AG09319 (cell line): ENCODE measurements at regions not wholly inside any gene's neighbourhood (a gene's known extent, or its start where the extent isn't known, plus 50 kb on each side); places are given as distances from the start of the nearest gene placed in this dataset.

ENCODE experiments used
- DNase-seq: peaks from one replicate; pipeline ENCODE4 v3.0.0-alpha.2; 2010; ENCODE audit warnings: low read depth; ENCODE audit errors: extremely low read depth
- CTCF ChIP-seq: IDR thresholded peaks from 2 replicates; pipeline ENCODE4 v1.5.1; 2011; ENCODE audit warnings: low read depth, mild to moderate bottlenecking, inconsistent platforms, low read length, moderate library complexity

DNA sequence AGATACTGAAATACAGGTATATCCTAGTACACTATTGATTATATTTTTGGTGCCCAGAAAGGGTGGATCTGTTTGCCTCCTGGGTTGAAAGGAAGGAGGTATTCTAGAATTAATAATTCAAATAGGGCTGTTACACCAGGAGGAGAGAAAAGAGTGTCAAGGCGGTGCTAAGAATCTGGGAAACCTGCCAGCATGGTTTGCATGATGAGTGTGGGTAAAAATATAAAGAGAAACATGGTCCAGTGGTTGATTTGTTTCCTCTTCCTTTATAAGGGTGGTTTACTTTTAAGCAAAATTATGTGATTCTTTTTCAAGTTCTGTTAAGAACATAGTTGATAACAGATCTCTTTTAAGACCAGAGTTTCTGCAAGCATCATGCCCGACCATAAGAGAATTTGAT, 69.4 kb upstream of the NFIB start:
- DNase-seq = no peak

DNA sequence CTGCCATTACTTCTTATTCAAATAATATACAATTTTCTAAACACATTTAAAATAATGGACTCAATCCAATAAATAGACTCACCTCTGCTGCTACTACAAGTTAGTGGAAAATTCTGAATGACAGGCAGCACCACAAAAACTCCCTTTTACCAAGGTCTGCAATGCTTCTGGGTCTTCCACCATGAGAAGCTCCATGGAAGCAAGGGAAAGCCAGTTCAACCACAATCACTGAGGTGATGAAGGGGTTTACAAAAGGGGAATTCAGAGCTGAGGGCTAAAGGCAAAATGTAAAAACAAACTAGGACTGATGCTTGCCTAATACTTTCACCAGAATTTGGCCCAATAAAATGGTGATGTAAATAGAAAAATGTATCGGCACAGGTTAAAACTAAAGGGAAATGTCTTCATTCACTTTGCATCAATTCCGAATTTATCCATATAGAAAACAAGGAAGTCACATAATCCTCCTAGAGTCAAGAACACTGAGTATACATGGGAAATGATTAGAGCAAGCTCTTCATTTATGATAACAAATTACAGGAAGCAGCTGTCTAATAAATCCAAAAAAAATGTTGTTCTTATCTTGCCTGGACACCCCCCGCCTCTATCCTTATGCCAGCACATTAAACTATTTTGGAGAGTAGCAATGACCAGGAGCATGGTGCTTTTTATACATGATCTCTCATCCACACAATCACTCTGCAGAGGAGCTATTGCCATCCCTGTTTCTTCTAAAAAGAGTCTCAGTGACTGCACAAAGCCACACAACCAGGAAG, 66.3 kb upstream of the NFIB start:
- TF ChIP-seq CTCF = no peak

More for the DNA sequence above, 69.4 kb upstream of the NFIB start:
- TF ChIP-seq CTCF = no peak

DNA sequence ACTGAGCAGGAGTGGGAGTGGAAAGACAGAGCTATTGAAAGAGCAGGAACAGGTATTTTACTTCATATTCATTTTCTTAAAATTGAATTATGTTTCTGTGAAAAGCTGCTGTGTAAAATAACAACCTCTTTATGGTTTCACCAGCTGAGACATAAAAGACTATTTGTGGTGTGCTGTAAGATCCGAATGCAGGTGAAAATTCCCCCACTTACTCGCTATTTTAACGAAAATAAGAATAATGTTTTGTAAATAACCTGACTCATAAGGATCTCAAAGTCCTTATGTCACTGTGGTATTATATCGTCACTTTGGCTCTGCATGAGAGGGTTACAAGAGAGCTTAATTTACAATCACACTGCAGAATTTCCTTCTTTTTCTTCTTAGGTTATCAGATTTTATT, 65.3 kb upstream of the NFIB start:
- no peak for TF ChIP-seq CTCF
- no peak for DNase-seq

More for the DNA sequence above, 66.3 kb upstream of the NFIB start:
- no peak for DNase-seq

GRCh38 chr9:14373706-14374105, 59.8 kb upstream of the NFIB start:
- DNase-seq = no peak
- no peak for TF ChIP-seq CTCF

DNA sequence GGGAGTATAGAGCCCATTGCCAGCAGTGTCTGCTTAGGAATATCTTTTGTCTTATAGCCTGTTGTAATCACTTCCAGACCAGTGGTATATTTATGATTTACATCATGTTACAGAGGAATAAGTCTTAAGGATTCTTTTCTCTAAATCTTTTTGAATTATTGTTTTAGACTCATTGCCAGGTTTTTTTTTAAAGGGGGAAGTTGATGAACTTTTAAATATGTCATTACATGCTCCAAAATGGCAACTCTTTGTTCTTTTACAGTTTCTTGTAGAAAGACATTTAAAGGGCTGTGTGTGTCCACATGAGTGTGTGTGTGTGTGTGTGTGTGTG, 59.4 kb upstream of the NFIB start:
- DNase-seq = no peak
- TF ChIP-seq CTCF = no peak

- TF ChIP-seq CTCF = no peak
- DNase-seq = no peak
These were observed 58.7 kb upstream of the NFIB start for GRCh38 chr9:14372437-14373335.

- DNase-seq = no peak
- TF ChIP-seq CTCF = no peak
These were observed 55.1 kb upstream of the NFIB start for GRCh38 chr9:14369011-14369410.
